H9 (cell line): ENCODE measurements at regions not wholly inside any gene's neighbourhood (a gene's known extent, or its start where the extent isn't known, plus 50 kb on each side); places are given as distances from the start of the nearest gene placed in this dataset.

Experiments used
- DNase-seq: peaks from one replicate; pipeline ENCODE4 v3.0.0-alpha.2; 2017
- H2AFZ ChIP-seq: one replicate; pipeline ENCODE4 v1.6.1; 2013; ENCODE audit warnings: mild to moderate bottlenecking, low read length, control low read depth, moderate library complexity
- H2AK5ac ChIP-seq: 2 replicates; pipeline ENCODE4 v1.6.1; 2013; ENCODE audit warnings: low read length, control low read depth, mixed read lengths; ENCODE audit not compliant: insufficient read length
- H2BK120ac ChIP-seq: one replicate; pipeline ENCODE4 v1.6.1; 2013; ENCODE audit warnings: low read depth, mild to moderate bottlenecking, low read length, control low read depth, inconsistent platforms; ENCODE audit not compliant: poor library complexity, severe bottlenecking
- H2BK12ac ChIP-seq: 2 replicates; pipeline ENCODE4 v1.6.1; 2013; ENCODE audit warnings: low read length, control low read depth, mixed read lengths, low read depth; ENCODE audit not compliant: insufficient read length
- H2BK15ac ChIP-seq: 2 replicates; pipeline ENCODE4 v1.6.1; 2013; ENCODE audit warnings: low read depth, low read length, control low read depth
- H2BK20ac ChIP-seq: one replicate; pipeline ENCODE4 v1.6.1; 2013; ENCODE audit warnings: low read depth, mild to moderate bottlenecking, low read length, control low read depth, inconsistent platforms; ENCODE audit not compliant: poor library complexity, severe bottlenecking
- H2BK5ac ChIP-seq: 2 replicates; pipeline ENCODE4 v1.6.1; 2013; ENCODE audit warnings: low read length, control low read depth, mixed read lengths; ENCODE audit not compliant: insufficient read length
- H3K14ac ChIP-seq: 2 replicates; pipeline ENCODE4 v1.6.1; 2013; ENCODE audit warnings: low read length, control low read depth; ENCODE audit not compliant: insufficient read depth
- H3K18ac ChIP-seq: 2 replicates; pipeline ENCODE4 v1.6.1; 2013; ENCODE audit warnings: low read depth, mild to moderate bottlenecking, mixed read lengths, low read length, control low read depth; ENCODE audit not compliant: insufficient read length
- H3K23ac ChIP-seq: 2 replicates; pipeline ENCODE4 v1.6.1; 2013; ENCODE audit warnings: low read length, control low read depth, mixed read lengths, low read depth; ENCODE audit not compliant: insufficient read length
- H3K23me2 ChIP-seq: 2 replicates; pipeline ENCODE4 v1.6.1; 2013; ENCODE audit warnings: low read depth, mild to moderate bottlenecking, mixed read lengths, low read length, control low read depth; ENCODE audit not compliant: insufficient read length, poor library complexity, severe bottlenecking
- H3K27ac ChIP-seq: 2 replicates; pipeline ENCODE4 v1.5.1; 2013; ENCODE audit warnings: low read length, control low read depth, mixed read lengths, low read depth; ENCODE audit not compliant: insufficient read length
- H3K27me3 ChIP-seq: 2 replicates; pipeline ENCODE4 v1.6.1; 2013; ENCODE audit warnings: low read length, control low read depth, inconsistent platforms; ENCODE audit not compliant: insufficient read depth
- H3K4ac ChIP-seq: 2 replicates; pipeline ENCODE4 v1.6.1; 2013; ENCODE audit warnings: low read depth, mild to moderate bottlenecking, control low read depth, inconsistent platforms, low read length, moderate library complexity
- H3K4me1 ChIP-seq: 2 replicates; pipeline ENCODE4 v1.6.1; 2013; ENCODE audit warnings: low read length, control low read depth, inconsistent platforms; ENCODE audit not compliant: insufficient read depth
- H3K4me2 ChIP-seq: 2 replicates; pipeline ENCODE4 v1.6.1; 2013; ENCODE audit warnings: low read length, control low read depth, mixed read lengths; ENCODE audit not compliant: insufficient read length, insufficient read depth
- H3K56ac ChIP-seq: 2 replicates; pipeline ENCODE4 v1.6.1; 2013; ENCODE audit warnings: low read depth, mild to moderate bottlenecking, mixed read lengths, low read length, control low read depth; ENCODE audit not compliant: insufficient read length
- H3K79me1 ChIP-seq: 2 replicates; pipeline ENCODE4 v1.6.1; 2013; ENCODE audit warnings: low read depth, mild to moderate bottlenecking, moderate library complexity, low read length, control low read depth, inconsistent platforms; ENCODE audit not compliant: insufficient read depth, poor library complexity, severe bottlenecking
- H3K79me2 ChIP-seq: 2 replicates; pipeline ENCODE4 v1.6.1; 2013; ENCODE audit warnings: low read length, control low read depth, inconsistent platforms; ENCODE audit not compliant: insufficient read depth
- H3K9ac ChIP-seq: 2 replicates; pipeline ENCODE4 v1.6.1; 2013; ENCODE audit warnings: low read length, control low read depth, mixed read lengths; ENCODE audit not compliant: insufficient read length; ENCODE audit errors: extremely low read depth
- H3K9me3 ChIP-seq: one replicate; pipeline ENCODE4 v1.6.1; 2013; ENCODE audit warnings: low read depth, low read length, inconsistent platforms; ENCODE audit not compliant: control insufficient read depth
- H3T11ph ChIP-seq: one replicate; pipeline ENCODE4 v1.6.1; 2013; ENCODE audit warnings: mild to moderate bottlenecking, low read length, control low read depth, inconsistent platforms
- H4K20me1 ChIP-seq: one replicate; pipeline ENCODE4 v1.6.1; 2013; ENCODE audit not compliant: control insufficient read depth, insufficient read length, insufficient read depth
- H4K5ac ChIP-seq: 2 replicates; pipeline ENCODE4 v1.6.1; 2013; ENCODE audit warnings: low read depth, mild to moderate bottlenecking, mixed read lengths, low read length, control low read depth; ENCODE audit not compliant: insufficient read length
- H4K8ac ChIP-seq: replicated peaks from 2 replicates; pipeline ENCODE4 v1.6.1; 2013; ENCODE audit warnings: low read length, control low read depth, mixed read lengths, low read depth; ENCODE audit not compliant: insufficient read length
- H4K91ac ChIP-seq: 2 replicates; pipeline ENCODE4 v1.6.1; 2013; ENCODE audit warnings: low read depth, mild to moderate bottlenecking, moderate library complexity, mixed read lengths, low read length, control low read depth; ENCODE audit not compliant: insufficient read length
- H3K27ac Mint-ChIP-seq, 3 experiments: 2 replicates in 2 of 3; 3 replicates in 1 of 3; pipeline ENCODE4 v1.8.0; 2020 to 2021; ENCODE audit warnings: mixed read lengths in 3 of 3, mild to moderate bottlenecking in 1 of 3, moderate library complexity in 1 of 3
- H3K27me3 Mint-ChIP-seq: 2 replicates; pipeline ENCODE4 v1.8.0; 2021; ENCODE audit warnings: low read depth, mild to moderate bottlenecking, moderate library complexity, mixed read lengths
- H3K36me3 Mint-ChIP-seq, 3 experiments: 2 replicates in 2 of 3; 3 replicates in 1 of 3; pipeline ENCODE4 v1.8.0; 2020 to 2021; ENCODE audit warnings: low read depth in 3 of 3, mixed read lengths in 3 of 3; ENCODE audit not compliant: insufficient read depth in 1 of 3
- H3K4me1 Mint-ChIP-seq, 2 experiments: 2 replicates each; pipeline ENCODE4 v1.8.0; 2020; ENCODE audit warnings: mixed read lengths in 2 of 2
- H3K4me3 Mint-ChIP-seq, 2 experiments: 2 replicates in 1 of 2; 3 replicates in 1 of 2; pipeline ENCODE4 v1.8.0; 2020 to 2021; ENCODE audit warnings: mild to moderate bottlenecking in 2 of 2, mixed read lengths in 2 of 2, moderate library complexity in 1 of 2
- H3K9me3 Mint-ChIP-seq, 2 experiments: 2 replicates in 1 of 2; 3 replicates in 1 of 2; pipeline ENCODE4 v1.8.0; 2020; ENCODE audit warnings: mild to moderate bottlenecking in 2 of 2, mixed read lengths in 2 of 2, moderate library complexity in 1 of 2
- TF ChIP-seq, protein P1 (sequence below): fragments of 200-600 bp; sonication (generic); conservative IDR thresholded peaks from 3 replicates; pipeline ENCODE4 v1.8.0; 2021; ENCODE audit warnings: antibody characterized with exemption, mild to moderate bottlenecking

DNA sequence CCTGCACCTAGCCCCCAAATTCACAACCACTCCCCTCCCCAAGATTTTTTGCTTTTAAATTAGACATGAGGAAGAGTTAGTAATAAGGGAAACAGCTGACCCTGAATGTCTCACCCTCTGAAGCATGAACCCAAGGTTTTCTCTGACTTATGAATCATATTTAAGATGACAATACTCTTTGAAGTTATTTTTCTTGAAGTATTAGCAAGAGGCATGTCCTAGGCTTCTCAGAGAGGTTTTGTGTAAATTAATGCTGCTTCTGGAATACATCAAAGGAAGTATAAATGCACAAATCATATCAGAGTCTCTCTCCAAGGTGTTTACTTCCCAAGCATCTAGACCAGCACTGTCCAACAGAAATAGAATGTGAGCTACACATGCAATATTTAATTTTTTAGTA, 408.1 kb upstream of the MARCKS start:
- Histone ChIP-seq H4K8ac (no peak overlapping the region), H2BK5ac (no peak overlapping the region), H2AFZ (no peak overlapping the region), H3K56ac (no peak overlapping the region), H3K79me1 (no peaks in the 10 kb centered on the region), H2BK15ac (no peak overlapping the region), H2BK12ac (no peak overlapping the region), H4K20me1 (no peaks in the 10 kb centered on the region), H2AK5ac (no peak overlapping the region), H3K9me3 (no peaks in the 10 kb centered on the region), H3K9ac (no peak overlapping the region), H2BK20ac (no peak overlapping the region), H3K23ac (no peak overlapping the region), H3K14ac (no peak overlapping the region), H3K79me2 (no peaks in the 10 kb centered on the region), H3K18ac (no peak overlapping the region), H4K91ac (no peak overlapping the region), H3K4me2 (no peak overlapping the region), H3K27ac (no peak overlapping the region), H3K4me1 (no peaks in the 10 kb centered on the region), H4K5ac (no peak overlapping the region), H3T11ph (no peak overlapping the region), H3K23me2 (no peaks in the 10 kb centered on the region), H2BK120ac (no peak overlapping the region), H3K4ac (no peak overlapping the region), H3K27me3 (no peaks in the 10 kb centered on the region)
- no peaks in the 10 kb centered on the region for H3K4me1 Mint-ChIP-seq
- H3K4me3 Mint-ChIP-seq: no peak overlapping the region
- TF ChIP-seq, protein P1, sequence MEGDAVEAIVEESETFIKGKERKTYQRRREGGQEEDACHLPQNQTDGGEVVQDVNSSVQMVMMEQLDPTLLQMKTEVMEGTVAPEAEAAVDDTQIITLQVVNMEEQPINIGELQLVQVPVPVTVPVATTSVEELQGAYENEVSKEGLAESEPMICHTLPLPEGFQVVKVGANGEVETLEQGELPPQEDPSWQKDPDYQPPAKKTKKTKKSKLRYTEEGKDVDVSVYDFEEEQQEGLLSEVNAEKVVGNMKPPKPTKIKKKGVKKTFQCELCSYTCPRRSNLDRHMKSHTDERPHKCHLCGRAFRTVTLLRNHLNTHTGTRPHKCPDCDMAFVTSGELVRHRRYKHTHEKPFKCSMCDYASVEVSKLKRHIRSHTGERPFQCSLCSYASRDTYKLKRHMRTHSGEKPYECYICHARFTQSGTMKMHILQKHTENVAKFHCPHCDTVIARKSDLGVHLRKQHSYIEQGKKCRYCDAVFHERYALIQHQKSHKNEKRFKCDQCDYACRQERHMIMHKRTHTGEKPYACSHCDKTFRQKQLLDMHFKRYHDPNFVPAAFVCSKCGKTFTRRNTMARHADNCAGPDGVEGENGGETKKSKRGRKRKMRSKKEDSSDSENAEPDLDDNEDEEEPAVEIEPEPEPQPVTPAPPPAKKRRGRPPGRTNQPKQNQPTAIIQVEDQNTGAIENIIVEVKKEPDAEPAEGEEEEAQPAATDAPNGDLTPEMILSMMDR: no peak
- H3K9me3 Mint-ChIP-seq: peaks cover 0 to 6% of the 10 kb centered on the region in 2 experiments; a peak in 2 of 5 replicates
- no peak for DNase-seq
- no peak overlapping the region for H3K27ac Mint-ChIP-seq
- no peaks in the 10 kb centered on the region for H3K36me3 Mint-ChIP-seq
- H3K27me3 Mint-ChIP-seq: no peaks in the 10 kb centered on the region
